ENCODE measurements at regions not wholly inside any gene's neighbourhood (a gene's known extent, or its start where the extent isn't known, plus 50 kb on each side); places are given as distances from the start of the nearest gene placed in this dataset.

GRCh38 chr16:72388007-72388406 lies 216.1 kb upstream of the PMFBP1 start:
- TF ChIP-seq, protein P1, sequence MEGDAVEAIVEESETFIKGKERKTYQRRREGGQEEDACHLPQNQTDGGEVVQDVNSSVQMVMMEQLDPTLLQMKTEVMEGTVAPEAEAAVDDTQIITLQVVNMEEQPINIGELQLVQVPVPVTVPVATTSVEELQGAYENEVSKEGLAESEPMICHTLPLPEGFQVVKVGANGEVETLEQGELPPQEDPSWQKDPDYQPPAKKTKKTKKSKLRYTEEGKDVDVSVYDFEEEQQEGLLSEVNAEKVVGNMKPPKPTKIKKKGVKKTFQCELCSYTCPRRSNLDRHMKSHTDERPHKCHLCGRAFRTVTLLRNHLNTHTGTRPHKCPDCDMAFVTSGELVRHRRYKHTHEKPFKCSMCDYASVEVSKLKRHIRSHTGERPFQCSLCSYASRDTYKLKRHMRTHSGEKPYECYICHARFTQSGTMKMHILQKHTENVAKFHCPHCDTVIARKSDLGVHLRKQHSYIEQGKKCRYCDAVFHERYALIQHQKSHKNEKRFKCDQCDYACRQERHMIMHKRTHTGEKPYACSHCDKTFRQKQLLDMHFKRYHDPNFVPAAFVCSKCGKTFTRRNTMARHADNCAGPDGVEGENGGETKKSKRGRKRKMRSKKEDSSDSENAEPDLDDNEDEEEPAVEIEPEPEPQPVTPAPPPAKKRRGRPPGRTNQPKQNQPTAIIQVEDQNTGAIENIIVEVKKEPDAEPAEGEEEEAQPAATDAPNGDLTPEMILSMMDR (IDR thresholded peaks at IDR 0.05; ENCODE audit: low read depth, low read length), result no peak
- DNase-seq (ENCODE audit: low read depth in 2 of 2), result no peak
- no peak overlapping the region for H3K4me3 ChIP-seq (replicated peaks in 1 of 2; ENCODE audit: low read depth in 2 of 2, low read length in 2 of 2)

GRCh38 chr16:72384651-72385050 lies 212.7 kb upstream of the PMFBP1 start:
- TF ChIP-seq, protein P1 (IDR thresholded peaks at IDR 0.05; ENCODE audit: low read depth, low read length), result no peak
- no peak for DNase-seq (ENCODE audit: low read depth in 2 of 2)
- no peak overlapping the region for H3K4me3 ChIP-seq (replicated peaks in 1 of 2; ENCODE audit: low read depth in 2 of 2, low read length in 2 of 2)

- TF ChIP-seq, protein P1 (IDR thresholded peaks at IDR 0.05; ENCODE audit: low read depth, low read length), result no peak
- H3K4me3 ChIP-seq (replicated peaks in 1 of 2; ENCODE audit: low read depth in 2 of 2, low read length in 2 of 2), result no peak overlapping the region
- DNase-seq (ENCODE audit: low read depth in 2 of 2), result peak; percentile 33 to 38
Observed at GRCh38 chr16:72380283-72380682, 208.3 kb upstream of the PMFBP1 start.

DNA sequence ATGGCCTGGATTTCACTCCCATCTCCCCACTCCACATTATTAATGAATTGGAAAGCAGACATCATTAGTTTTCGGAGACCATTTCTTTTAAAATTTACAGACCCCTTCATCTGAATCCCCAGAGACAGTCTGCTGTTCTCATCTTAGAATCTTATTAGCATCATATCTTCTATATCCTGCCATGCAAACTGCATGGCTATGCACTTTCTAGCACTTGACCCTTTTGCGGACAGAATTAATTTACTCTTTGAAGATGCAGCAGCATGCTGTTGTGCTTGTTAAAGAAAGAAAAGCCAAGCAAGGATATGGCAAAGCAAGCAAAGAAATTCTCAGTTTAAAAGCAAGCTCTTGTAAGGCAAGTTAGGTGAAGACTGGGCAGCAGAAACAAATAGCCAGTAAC lies 201.2 kb upstream of the PMFBP1 start:
- no peak for DNase-seq (ENCODE audit: low read depth in 2 of 2)
- no peak overlapping the region for H3K4me3 ChIP-seq (replicated peaks in 1 of 2; ENCODE audit: low read depth in 2 of 2, low read length in 2 of 2)
- TF ChIP-seq, protein P1 (IDR thresholded peaks at IDR 0.05; ENCODE audit: low read depth, low read length), result no peak

- no peak overlapping the region for H3K4me3 ChIP-seq (replicated peaks in 1 of 2; ENCODE audit: low read depth in 2 of 2, low read length in 2 of 2)
- TF ChIP-seq, protein P1 (IDR thresholded peaks at IDR 0.05; ENCODE audit: low read depth, low read length), result no peak
- peak in 1 of 2 donors; percentile 13 for DNase-seq (ENCODE audit: low read depth in 2 of 2)
Observed at GRCh38 chr16:72372087-72373045, 200.4 kb upstream of the PMFBP1 start.

DNA sequence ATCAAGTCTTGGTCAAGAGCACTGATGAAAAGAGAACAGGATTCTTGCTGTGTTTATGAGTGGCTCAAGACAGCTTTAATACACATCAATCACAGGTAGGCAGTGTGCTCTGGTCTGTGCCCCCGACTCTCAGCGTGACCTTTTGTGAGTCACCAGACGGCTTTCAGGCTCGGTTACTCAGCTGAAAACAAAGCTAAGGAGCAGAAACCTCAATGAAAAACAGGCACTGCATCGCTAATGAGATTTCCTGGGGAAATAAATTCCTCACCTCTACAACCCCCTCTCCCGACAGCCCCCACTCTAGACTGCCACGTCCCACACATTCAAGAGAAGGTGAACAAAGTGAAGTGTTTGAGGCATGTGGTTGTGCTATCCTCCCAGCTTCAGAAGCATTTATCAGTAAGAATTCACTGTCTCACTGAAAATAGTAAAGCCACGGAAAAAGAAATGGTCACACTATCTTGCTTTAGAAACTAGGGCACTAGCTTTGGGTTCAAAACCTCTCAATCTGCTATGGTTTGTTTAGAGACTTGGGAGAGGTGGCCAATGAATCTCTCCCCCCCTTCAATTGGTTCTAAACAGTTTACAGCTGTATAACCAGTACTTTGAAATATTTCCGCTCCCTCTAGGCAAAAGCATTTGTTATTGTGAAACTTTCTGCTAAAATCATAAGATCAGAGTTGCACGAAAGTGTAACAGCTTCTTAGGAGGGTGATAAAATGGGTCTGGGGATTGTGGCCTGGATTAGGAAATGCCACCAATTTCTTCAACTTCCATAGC lies 199.5 kb upstream of the PMFBP1 start:
- peak; percentile 29 to 48 for DNase-seq (ENCODE audit: low read depth in 2 of 2)
- H3K4me3 ChIP-seq (replicated peaks in 1 of 2; ENCODE audit: low read depth in 2 of 2, low read length in 2 of 2), result no peak overlapping the region
- TF ChIP-seq, protein P1 (IDR thresholded peaks at IDR 0.05; ENCODE audit: low read depth, low read length), result no peak

All from cardiac fibroblast (primary cell).